Neural progenitor cell (in vitro differentiated cells): ENCODE measurements at regions not wholly inside any gene's neighbourhood (a gene's known extent, or its start where the extent isn't known, plus 50 kb on each side); places are given as distances from the start of the nearest gene placed in this dataset.

Experiments
- CTCF ChIP-seq: fragments of 200-600 bp; sonication (generic); IDR thresholded peaks from 2 replicates; pipeline ENCODE4 v1.5.1; 2017; ENCODE audit warnings: antibody characterized with exemption, mild to moderate bottlenecking
- EZH2 ChIP-seq: fragments of 200-600 bp; sonication (generic); IDR thresholded peaks from 2 replicates; pipeline ENCODE4 v1.6.1; 2017; ENCODE audit warnings: antibody characterized with exemption, mild to moderate bottlenecking, moderate library complexity

- TF ChIP-seq EZH2 (no peak), CTCF (no peak)
These were observed 238.0 kb upstream of the MAN1A1 start for GRCh38 chr6:119587537-119587936.
